Endothelial cell of umbilical vein (primary cell): ENCODE measurements at regions not wholly inside any gene's neighbourhood (a gene's known extent, or its start where the extent isn't known, plus 50 kb on each side); places are given as distances from the start of the nearest gene placed in this dataset.

Experiments
- EZH2 ChIP-seq: IDR thresholded peaks from 2 replicates; pipeline ENCODE4 v1.6.1; 2012; ENCODE audit warnings: borderline replicate concordance, low read depth, mild to moderate bottlenecking, moderate library complexity, low read length, inconsistent platforms; ENCODE audit not compliant: severe bottlenecking
- FOS ChIP-seq: IDR thresholded peaks from 2 replicates; pipeline ENCODE4 v1.6.1; 2011; ENCODE audit warnings: mild to moderate bottlenecking, low read length, moderate library complexity, borderline replicate concordance; ENCODE audit not compliant: insufficient read depth
- GATA2 ChIP-seq: IDR thresholded peaks from 2 replicates; pipeline ENCODE4 v1.7.0; 2011; ENCODE audit warnings: low read depth, mild to moderate bottlenecking, moderate library complexity, mixed read lengths, low read length; ENCODE audit not compliant: insufficient read length, insufficient read depth
- JUN ChIP-seq: IDR thresholded peaks from 2 replicates; pipeline ENCODE4 v1.6.1; 2011; ENCODE audit warnings: borderline replicate concordance, low read depth; ENCODE audit not compliant: insufficient read length, insufficient read depth
- MYC ChIP-seq: IDR thresholded peaks from one replicate; pipeline ENCODE4 v1.6.1; 2011; ENCODE audit warnings: mild to moderate bottlenecking, low read depth, low read length
- POLR2A ChIP-seq: IDR thresholded peaks from 2 replicates; pipeline ENCODE4 v1.6.1; 2012; ENCODE audit warnings: low read depth, mild to moderate bottlenecking, control low read depth, low read length
- POLR2AphosphoS5 ChIP-seq: IDR thresholded peaks from 2 replicates; pipeline ENCODE4 v1.6.1; 2012; ENCODE audit warnings: low read depth, mild to moderate bottlenecking, control low read depth, low read length, moderate library complexity; ENCODE audit not compliant: insufficient read depth
- TF ChIP-seq, protein P1 (sequence below), 2 donors: IDR thresholded peaks; 1 replicate in 1 of 2; 2 replicates in 1 of 2; pipeline ENCODE4 v1.5.1; 2011; ENCODE audit warnings: low read length in 2 of 2, mild to moderate bottlenecking in 2 of 2, moderate library complexity in 2 of 2, control low read depth in 1 of 2, inconsistent platforms in 1 of 2, low read depth in 1 of 2; ENCODE audit not compliant: insufficient read depth in 1 of 2; ENCODE audit errors: extremely low read depth in 1 of 2
- TF ChIP-seq, protein P2 (sequence below): IDR thresholded peaks from 2 replicates; pipeline ENCODE4 v1.6.1; 2011; ENCODE audit not compliant: insufficient read depth, insufficient read length

DNA sequence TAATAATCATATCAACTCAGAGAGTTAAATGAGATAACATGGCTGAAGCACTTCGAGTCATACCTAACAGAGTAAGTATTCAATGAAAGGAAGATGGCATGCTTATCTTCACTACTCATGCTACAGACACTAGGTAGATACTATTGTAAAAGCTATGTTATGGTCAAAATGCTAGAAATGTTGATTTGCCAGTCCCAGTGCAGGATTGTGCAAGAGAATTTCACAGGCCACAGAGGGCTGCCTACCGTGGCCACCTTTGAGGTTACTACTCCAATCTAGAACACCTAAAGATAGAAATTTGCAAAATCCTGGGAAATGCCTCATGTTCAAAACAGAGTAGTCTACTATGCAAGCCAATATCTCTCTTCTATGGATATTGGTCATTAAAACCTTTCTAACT is 75.3 kb upstream of the PLEKHG7 start:
- TF ChIP-seq, protein P1, sequence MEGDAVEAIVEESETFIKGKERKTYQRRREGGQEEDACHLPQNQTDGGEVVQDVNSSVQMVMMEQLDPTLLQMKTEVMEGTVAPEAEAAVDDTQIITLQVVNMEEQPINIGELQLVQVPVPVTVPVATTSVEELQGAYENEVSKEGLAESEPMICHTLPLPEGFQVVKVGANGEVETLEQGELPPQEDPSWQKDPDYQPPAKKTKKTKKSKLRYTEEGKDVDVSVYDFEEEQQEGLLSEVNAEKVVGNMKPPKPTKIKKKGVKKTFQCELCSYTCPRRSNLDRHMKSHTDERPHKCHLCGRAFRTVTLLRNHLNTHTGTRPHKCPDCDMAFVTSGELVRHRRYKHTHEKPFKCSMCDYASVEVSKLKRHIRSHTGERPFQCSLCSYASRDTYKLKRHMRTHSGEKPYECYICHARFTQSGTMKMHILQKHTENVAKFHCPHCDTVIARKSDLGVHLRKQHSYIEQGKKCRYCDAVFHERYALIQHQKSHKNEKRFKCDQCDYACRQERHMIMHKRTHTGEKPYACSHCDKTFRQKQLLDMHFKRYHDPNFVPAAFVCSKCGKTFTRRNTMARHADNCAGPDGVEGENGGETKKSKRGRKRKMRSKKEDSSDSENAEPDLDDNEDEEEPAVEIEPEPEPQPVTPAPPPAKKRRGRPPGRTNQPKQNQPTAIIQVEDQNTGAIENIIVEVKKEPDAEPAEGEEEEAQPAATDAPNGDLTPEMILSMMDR (IDR thresholded peaks at IDR 0.05; ENCODE audit: extremely low read depth in 1 of 2, insufficient read depth in 1 of 2, low read depth in 1 of 2, low read length in 2 of 2), result no peak
- TF ChIP-seq, protein P2, sequence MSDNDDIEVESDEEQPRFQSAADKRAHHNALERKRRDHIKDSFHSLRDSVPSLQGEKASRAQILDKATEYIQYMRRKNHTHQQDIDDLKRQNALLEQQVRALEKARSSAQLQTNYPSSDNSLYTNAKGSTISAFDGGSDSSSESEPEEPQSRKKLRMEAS, result no peak
- TF ChIP-seq EZH2 (no peak), POLR2A (no peak), POLR2AphosphoS5 (no peak), JUN (no peak), FOS (no peak), MYC (no peak), GATA2 (no peak)
